HG03095 (cell line): ENCODE measurements at regions not wholly inside any gene's neighbourhood (a gene's known extent, or its start where the extent isn't known, plus 50 kb on each side); places are given as distances from the start of the nearest gene placed in this dataset.
"Not testable (repeated sequence)": the region's sequence is repeated elsewhere in the genome, so short reads cannot be mapped to it uniquely, and the experiment has no call there.

Experiments used
- ATAC-seq: cut with Tn5 transposase; IDR thresholded peaks from one replicate; pipeline ENCODE4 v1.9.1; 2021; ENCODE audit warnings: moderate library complexity; ENCODE audit not compliant: unreplicated experiment

DNA sequence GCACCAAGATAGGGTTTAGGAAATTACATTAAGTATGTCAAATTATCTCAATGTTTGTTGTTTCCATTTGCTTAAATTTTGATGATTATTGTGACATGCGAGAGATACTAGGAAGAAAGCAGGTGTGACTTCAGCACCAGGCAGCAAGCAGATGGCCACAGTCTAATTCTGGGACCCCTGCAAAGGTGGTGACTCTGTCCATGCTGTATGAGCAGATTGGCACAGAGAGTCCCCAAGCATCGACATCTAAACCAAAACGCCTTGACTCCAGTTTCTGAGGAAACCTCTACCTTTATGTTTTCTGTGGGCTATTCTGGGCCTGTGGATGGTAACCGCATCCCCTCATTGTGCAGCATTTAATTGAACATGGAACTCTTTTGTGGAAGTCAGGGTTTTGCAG is 670.1 kb upstream of the TMEM132C start:
- no peak for ATAC-seq

DNA sequence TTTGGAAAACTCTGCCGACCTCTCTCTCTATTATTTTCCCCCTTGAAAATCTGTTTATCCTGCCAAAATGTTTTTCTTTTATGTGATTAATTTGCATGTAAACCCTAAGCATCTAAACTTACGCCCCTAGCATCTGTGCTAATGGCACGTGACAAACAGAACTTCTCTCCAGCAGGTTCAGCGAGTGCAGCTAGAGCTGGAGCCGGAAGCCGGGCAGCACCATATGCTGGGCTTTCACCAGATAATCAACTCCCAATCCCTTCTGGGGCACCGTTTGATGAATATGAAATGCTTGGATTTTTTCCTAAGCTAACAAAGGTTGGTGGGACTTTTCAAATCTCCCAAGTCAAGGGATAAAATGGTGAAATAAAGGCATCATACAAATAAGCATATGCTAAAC is 667.5 kb upstream of the TMEM132C start:
- no peak for ATAC-seq

DNA sequence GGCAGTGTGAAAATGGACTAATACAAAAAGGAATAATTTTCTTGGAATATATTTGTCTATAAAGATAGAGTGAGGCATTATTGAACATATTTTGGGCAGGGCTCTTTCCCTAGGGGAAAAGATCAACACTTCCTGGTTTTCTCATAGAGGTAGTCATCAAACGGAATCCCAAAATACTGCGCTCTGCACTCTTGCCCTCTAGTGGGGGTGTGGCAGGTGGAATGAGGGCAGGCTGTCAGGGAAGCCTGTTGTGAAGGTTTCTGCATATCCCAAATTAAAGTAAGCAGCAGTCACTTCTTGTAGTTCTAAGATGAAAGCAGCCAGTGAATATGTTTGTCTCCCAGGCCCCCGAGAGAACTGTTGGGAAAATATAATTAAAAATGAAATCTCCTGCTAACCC is 666.8 kb upstream of the TMEM132C start:
- ATAC-seq = no peak

DNA sequence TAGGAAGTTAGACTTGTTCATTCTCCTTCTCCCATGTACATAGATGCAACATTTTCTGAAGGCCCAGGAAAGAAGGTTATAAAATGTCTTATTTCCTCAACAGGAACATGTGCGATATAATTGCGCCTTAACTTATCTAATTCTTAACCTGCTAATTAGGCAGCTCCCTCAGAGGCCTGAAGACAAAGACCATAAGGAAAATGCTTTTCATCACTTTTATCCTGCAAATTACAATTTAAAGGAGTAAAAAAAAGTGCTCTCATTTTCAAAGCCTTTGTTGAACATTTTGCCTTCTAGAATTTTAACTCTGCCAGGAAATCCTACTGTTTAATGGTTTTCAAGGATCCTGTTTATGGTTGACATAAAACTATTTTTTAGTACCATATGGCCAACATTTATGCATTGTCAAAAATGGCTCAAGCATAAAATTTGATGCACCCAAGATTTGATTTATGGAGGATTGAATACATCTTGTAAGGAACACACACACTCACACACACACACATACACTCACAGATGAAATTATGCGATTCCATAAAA is 660.4 kb upstream of the TMEM132C start:
- no peak for ATAC-seq

DNA sequence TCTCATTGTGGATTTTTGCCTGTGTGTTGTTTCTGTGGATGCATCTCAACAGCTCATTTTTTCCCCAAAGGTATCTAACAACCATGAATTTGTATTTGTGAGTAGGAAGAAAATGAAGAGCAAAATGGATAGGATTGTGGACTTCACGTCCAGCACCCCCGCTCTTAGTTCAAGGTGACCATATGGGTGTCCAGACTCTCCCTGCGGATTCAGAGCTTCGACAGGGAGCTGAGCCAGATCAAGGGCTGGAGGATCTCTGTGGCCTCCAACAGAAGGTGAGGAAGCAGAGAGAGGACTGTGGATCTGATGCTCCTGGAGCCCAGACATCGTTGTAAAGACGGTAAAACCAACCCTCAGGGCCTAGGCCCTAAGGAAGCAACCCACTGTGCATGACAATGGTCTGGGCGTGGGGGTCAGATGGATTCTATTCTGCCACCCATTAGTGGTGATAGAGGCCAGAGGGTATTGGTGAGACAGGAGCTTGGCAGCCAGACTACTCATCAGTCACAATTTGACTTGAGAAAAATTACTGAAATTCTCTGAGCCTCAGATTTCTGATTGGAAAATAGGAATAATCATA is 659.7 kb upstream of the TMEM132C start:
- no peak for ATAC-seq

DNA sequence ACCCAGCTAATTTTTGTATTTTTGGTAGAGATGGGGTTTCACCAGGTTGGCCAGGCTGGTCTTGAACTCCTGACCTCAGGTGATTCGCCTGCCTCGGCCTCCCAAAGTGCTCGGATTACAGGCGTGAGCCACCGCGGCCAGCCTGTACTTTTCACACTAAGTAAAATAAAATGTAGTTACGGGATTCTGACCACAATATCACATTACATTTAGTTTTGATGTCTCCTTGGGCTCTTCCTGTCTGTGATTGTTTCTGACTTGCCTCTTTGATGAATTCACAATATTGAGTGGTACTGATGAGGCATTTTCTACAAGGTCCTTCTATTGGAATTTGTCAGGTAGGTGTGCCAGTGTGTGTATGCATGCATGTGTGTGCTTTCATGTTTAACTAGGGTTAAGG is 658.6 kb upstream of the TMEM132C start:
- ATAC-seq = not testable (repeated sequence)

DNA sequence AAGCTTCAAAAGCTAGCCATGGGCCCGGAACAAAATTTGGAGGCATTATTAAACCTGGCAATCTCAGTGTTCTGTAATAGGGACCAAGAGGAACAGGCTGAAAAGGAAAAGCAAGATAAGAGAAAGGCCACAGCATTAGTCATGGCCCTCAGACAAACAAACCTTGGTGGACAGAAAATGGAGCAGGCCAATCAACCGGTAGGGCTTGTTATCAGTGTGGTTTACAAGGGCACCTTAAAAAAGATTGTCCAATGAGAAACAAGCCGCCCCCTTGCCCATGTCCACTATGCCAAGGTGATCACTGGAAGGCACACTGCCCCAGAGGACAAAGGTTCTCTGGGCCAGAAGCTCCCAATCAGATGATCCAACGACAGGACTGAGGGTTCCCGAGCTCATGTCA is 653.9 kb upstream of the TMEM132C start:
- ATAC-seq = no peak

DNA sequence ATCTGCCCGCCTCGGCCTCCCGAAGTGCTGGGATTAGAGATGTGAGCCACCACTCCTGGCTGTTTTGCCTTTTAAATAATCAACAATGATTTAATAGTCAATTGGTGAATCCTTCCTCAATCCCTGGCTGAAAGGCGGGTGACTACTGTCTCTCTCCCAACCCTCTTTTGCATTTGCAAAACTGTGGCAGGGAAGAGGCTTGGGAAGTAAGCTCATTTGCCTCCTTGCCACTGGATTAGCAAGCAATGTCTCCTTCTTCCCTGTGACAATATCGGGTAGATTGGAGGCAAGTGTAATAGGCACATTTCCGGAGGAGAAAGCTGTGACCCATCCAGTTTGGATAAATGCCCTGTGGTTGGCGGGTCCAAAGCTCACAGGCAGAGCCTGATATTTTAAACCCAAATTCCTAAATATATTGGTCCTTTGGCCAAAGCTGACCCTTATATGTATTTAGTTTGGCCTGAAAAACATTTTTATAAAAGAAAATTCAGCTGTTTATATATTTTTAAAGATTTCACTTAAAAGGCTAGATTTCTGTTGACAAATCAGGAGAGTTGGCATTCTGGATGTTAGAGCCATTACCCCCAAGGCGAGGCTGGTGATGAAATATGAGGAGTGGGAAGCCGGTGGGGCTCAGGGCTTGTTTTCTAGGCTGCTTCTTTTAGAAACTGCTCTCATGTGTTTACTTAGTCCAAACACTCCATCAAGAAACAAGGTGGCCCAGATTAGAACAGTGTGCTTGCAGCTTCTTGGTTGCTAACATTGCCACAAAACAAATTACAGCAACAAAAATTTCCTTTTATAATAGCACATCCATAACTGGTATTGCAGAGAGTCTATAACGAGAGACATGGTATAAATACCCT is 646.9 kb upstream of the TMEM132C start:
- ATAC-seq = no peak

DNA sequence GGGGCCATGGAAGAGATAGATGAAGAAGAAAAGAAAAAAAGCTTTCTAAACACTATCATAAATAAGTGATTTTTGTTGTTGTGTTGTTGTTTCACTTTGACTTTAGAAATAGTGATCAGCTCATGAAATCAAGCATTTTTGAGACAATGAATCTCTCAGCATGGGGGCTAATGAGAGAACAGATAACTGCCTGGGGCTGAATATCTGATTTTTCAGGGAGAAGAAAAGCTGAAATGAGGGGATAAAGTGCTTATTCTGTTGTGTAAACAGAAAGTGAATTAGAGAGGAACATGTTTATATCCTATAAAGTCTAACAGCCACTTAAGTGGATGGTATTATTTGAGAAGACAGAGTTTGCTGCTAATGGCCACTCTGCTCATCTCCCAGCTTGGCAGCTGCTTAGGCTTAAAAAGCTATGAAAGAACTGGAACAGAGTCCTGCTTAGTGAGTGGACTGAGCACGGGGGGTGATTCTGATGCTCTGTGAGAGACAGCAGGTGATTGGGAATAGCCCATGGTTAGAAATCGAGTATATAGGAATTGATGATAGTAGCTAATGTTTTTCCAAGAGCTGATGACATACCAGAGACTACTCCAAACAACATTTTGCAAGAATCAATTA is 646.1 kb upstream of the TMEM132C start:
- no peak for ATAC-seq

DNA sequence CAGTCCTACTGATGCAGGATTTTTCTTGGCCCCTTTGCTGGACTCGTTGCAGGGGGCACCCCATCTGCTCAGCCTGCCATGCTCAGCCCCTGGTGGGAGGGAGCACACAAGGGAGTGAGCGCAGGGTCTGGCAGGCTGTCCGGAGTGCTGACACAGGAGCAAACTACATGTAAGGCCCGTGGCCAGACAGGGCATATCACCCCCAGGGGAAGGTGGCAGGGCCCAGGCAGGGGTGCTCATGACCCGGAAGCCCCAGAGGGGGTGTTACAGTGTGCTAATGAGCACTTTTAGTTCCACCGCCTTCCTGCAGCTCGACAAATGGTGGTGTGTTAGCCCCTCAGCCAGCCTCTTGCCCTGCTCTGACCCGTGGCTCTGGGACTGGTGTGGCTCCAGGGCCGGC is 645.6 kb upstream of the TMEM132C start:
- no peak for ATAC-seq

DNA sequence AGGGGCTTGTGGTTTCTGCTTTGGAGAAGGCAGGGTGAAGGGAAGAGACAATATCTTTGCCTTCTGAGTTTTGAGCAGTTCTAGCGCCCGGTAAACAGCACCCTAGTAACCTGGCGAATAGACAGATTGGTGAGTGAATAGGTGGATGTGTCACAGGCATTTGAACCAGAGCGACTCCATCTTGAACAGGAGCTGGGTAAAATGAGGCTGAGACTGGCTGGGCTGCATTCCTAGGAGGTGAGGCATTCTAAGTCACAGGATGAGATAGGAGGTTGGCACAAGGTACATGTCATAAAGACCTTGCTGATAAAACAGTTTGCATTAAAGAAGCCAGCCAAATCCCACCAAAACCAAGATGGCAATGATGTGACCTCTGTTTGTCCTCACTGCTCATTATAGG is 643.6 kb upstream of the TMEM132C start:
- no peak for ATAC-seq

DNA sequence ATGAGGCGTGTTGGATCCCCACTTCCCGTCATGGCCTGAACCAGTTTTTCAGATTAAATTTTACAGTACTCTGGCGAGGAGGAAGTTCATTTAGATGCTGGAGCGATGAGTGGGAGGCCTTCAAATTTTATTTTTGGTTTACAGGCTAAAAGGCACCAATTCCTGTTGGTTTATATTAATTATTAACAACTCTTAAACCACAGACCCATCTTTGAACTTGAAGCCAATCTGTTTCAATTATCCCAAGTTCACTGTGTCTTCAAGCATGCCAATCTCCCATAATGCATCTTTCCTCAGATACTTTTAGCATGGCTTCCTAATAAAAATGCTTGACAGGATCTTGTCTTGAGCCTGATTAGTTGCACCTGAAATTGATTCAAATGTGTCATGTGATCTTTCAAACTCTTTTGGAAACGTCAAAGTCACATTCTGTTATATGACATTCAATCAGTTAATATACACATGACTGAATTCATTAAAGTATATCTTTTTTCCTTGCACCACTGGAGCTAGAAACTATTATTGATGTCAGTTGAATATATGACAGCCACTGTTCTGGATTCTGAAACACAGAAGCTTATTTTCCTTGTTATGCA is 641.7 kb upstream of the TMEM132C start:
- ATAC-seq = no peak

DNA sequence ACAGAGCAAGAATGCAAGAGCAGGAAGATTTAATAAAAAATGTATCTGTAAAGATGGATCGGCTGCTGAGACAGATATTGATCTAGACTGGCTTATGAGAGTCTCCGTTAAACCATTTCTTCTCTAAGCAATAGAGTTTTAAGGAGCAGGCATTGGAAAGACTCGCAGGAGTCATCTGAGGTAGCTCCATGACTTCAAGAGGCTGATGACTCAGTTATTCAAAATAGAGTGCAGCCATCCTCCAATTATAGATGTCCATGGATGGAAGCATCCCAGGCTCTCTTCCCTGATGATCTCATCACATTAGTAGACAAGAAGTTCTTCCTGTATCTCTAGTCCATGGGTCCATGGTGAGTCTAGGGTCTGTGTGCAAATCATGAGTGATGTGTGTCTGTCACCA is 638.3 kb upstream of the TMEM132C start:
- ATAC-seq = no peak

DNA sequence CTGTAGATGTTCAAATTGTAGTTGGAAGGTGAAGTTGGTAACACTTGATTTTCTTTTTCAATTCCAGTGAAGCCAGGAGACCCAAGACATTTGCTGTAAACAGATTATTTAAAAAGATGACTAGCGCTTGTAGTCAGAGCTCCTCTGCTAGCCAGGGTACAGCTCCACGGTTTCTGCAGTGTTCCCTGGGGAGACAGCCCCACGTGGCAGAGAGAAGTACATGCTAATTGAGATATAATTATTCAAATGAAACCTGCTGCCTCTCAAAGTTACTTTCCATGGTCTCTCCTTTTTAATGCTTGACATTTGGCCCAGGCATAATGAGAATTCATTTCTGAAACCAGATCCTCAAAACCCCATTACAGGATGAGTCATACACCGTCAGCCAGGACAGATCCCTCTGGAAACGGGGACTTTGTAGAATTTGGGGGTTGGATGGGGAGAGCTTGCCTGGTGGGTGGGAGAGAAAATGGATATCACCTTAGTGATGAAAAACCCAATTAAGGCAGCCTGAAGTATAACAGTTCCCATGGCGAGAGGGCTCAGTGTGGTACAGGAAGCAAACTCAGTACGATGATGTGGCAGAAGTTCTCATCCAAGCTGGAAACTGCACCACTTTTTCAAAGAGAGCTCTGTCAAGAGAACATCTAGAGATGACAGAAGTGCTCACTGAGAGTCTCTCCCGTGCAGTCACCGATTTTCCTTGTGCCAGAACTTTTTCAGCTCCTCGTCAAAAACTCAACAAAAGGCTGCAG is 637.7 kb upstream of the TMEM132C start:
- no peak for ATAC-seq

DNA sequence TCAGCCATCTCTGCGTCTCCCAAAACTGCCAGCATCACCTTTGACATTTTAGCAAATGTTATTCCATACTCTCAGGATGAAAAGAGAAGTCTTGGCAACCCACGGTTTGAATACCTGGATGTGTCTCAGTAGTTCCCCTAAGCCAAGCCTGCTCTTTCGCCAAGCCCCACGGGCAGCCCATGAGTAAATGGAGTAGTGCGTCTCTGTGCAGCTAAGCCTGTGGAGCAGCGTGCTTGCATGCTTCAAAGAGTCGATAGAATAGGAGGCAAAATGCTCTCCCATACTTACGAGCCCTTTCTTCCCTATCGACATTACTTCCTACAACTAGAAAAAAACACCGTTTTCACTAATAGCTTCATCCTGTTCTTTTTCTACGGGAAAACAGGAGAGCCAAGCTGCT is 634.5 kb upstream of the TMEM132C start:
- no peak for ATAC-seq

DNA sequence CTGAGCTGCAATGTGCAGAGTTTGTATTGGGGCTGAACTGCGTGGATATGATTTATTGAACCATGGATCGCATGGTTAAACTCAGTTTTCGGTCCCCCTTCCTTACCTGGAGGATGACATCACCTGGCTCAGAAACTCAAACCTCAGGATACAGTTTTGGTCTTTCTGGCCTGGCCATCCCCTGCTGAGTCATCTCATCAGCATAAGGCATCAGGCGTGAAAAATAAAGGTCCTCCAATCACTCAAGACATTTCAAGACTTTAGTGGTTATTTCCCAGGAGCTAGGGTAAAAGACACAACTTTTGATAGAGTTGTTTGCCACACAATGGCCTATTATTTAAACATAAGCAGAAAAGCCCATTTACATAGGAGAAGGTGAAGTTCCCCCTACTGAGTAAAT is 631.1 kb upstream of the TMEM132C start:
- ATAC-seq = no peak

DNA sequence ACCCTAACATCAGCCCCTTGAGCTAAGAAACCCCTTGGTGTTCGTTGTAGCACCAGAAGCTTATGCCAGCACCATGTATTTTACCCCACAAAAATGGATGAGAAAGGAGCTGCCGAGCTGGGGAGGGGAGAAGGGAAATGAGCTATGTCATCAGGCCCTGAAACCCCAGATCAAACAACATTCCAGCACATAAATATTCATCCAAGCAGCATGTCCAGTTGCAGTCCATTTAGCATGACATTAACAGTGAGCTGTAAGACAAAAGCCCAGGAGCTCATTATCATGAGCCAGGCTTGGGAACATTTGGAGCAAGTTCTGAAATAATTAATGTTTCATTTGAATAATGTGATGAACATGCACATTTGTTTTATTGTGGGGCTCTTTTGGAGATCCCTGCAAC is 630.1 kb upstream of the TMEM132C start:
- ATAC-seq = no peak

DNA sequence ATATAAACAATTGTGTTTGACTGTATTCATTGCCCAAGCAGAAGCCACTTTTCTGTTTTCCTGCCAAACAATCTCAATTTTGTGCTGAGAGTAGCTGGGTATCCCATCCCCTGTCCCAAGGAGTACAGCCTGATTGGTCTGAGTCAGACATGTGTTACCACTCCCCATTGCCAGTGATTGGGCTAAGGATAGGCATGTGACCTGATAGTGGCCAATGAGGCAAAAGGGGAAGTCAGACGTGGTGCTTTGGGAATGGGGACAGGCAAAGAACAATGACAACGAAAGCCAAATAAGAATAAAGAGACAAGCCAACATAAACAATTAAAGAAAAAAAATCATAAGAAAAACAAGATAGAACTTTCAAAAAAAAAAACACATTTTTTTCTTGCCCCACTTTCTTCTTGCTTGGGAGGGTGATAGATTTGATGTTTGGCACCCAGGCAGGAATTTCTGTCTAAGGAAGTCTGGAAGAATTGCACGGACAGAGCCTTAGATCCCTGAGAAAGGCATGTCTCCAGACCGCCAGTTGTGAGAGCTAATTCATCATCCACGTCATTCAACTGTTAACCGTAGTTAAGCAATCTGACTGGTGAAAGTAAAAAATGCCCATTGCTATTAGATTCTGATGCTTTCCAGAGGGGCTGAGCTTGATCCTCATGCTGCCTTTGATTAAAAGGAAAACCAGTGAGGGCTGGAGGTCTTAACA is 626.6 kb upstream of the TMEM132C start:
- ATAC-seq = no peak

DNA sequence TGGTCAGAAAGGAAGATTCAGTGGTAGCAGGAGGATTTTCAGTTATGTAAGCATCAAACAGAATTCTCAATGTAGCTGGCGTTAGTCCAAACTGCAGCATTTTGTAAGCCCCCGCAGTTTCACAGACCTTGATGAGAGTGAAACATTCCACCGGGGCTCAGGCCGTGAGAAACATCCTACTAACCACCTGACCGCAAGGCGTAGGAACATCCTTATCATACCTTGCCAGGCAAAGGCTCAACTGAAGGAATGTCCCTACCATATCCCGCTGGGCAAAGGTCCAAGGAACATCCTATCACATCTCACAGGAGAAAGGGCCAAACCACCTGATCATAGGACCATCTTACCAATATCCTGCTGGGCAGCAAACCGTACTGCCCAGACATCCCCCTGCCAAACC is 624.8 kb upstream of the TMEM132C start:
- no peak for ATAC-seq

DNA sequence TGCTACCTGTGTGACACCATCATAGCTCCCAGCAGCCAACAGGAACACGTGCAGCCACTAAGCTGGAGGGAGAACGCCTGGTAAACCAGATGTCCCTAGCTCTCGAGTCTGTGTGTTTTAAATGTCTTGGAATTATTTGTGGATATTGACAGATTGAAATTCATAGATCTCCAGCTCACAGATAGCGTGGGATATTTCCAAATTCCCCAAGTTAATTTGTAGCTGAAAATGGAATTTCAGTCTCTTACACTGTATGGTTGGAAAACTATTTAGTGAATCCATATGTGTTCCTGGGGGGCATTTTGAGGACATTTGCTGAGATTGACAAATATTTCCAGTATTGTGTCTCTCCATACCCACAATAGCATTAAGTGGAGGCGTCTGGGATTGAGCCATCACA is 618.6 kb upstream of the TMEM132C start:
- ATAC-seq = no peak
